Gastroesophageal sphincter (tissue), 4 donors: ENCODE measurements at regions not wholly inside any gene's neighbourhood (a gene's known extent, or its start where the extent isn't known, plus 50 kb on each side); places are given as distances from the start of the nearest gene placed in this dataset.

Experiments
- ATAC-seq: fragments of 150-250 bp; one replicate; pipeline ENCODE4 v1.9.1; 2016; ENCODE audit warnings: mild to moderate bottlenecking, moderate library complexity
- H3K27ac ChIP-seq, 4 donors: fragments of 200-600 bp; sonication (generic) in 3 of 4; 1 replicate in 3 of 4; 2 replicates in 1 of 4; pipeline ENCODE4 v1.5.1; 2016 to 2019
- H3K27me3 ChIP-seq: fragments of 200-600 bp; sonication (generic); one replicate; pipeline ENCODE4 v1.5.1; 2019
- H3K36me3 ChIP-seq, 2 donors: fragments of 200-600 bp; sonication (generic); one replicate each; pipeline ENCODE4 v1.5.1; 2019; ENCODE audit warnings: control low read depth in 1 of 2
- H3K4me1 ChIP-seq, 3 donors: fragments of 200-600 bp; sonication (generic); 1 replicate in 2 of 3; 2 replicates in 1 of 3; pipeline ENCODE4 v1.5.1; 2016 to 2019; ENCODE audit warnings: control low read depth in 2 of 3
- H3K4me3 ChIP-seq, 2 donors: fragments of 200-600 bp; sonication (generic); one replicate each; pipeline ENCODE4 v1.5.1; 2019; ENCODE audit warnings: mild to moderate bottlenecking in 1 of 2, moderate library complexity in 1 of 2
- H3K9me3 ChIP-seq, 3 donors: fragments of 200-600 bp; sonication (generic); one replicate each; pipeline ENCODE4 v1.5.1; 2017 to 2019; ENCODE audit warnings: control low read depth in 2 of 3
- EP300 ChIP-seq: sonication (generic); formaldehyde crosslinking; IDR thresholded peaks from one replicate; pipeline ENCODE4 v1.6.1; 2017; ENCODE audit warnings: antibody characterized with exemption, mild to moderate bottlenecking
- POLR2A ChIP-seq, 2 donors: fragments of 450-650 bp; IDR thresholded peaks; one replicate each; pipeline ENCODE4 v1.6.1; 2017; ENCODE audit warnings: antibody characterized with exemption in 2 of 2, mild to moderate bottlenecking in 2 of 2, moderate library complexity in 1 of 2
- POLR2AphosphoS5 ChIP-seq: sonication (generic); formaldehyde crosslinking; IDR thresholded peaks from one replicate; pipeline ENCODE4 v1.6.1; 2017; ENCODE audit warnings: antibody characterized with exemption
- WGBS, 2 donors: methylation state at CpG; one replicate each; pipeline ENCODE4 v1.1.5; 2018; ENCODE audit warnings: low coverage in 1 of 2; 5-methylcytosine and 5-hydroxymethylcytosine counted together
- TF ChIP-seq, protein P1 (sequence below), 4 experiments: fragments of 200-600 bp in 2 of 4; fragments of 450-650 bp in 2 of 4; sonication (generic) in 1 of 4; IDR thresholded peaks; one replicate each; pipeline ENCODE4 v1.5.1; 2017 to 2019; ENCODE audit warnings: antibody characterized with exemption in 4 of 4, mild to moderate bottlenecking in 2 of 4, moderate library complexity in 2 of 4

- Histone ChIP-seq H3K4me1 (no peaks in the 10 kb centered on the region), H3K27me3 (no peaks in the 10 kb centered on the region), H3K36me3 (no peaks in the 10 kb centered on the region), H3K4me3 (no peak overlapping the region), H3K27ac (no peak overlapping the region), H3K9me3 (no peaks in the 10 kb centered on the region)
- TF ChIP-seq POLR2A (IDR thresholded peaks at IDR 0.05) (no peak), POLR2AphosphoS5 (no peak), EP300 (no peak)
- TF ChIP-seq, protein P1, sequence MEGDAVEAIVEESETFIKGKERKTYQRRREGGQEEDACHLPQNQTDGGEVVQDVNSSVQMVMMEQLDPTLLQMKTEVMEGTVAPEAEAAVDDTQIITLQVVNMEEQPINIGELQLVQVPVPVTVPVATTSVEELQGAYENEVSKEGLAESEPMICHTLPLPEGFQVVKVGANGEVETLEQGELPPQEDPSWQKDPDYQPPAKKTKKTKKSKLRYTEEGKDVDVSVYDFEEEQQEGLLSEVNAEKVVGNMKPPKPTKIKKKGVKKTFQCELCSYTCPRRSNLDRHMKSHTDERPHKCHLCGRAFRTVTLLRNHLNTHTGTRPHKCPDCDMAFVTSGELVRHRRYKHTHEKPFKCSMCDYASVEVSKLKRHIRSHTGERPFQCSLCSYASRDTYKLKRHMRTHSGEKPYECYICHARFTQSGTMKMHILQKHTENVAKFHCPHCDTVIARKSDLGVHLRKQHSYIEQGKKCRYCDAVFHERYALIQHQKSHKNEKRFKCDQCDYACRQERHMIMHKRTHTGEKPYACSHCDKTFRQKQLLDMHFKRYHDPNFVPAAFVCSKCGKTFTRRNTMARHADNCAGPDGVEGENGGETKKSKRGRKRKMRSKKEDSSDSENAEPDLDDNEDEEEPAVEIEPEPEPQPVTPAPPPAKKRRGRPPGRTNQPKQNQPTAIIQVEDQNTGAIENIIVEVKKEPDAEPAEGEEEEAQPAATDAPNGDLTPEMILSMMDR (IDR thresholded peaks at IDR 0.05): no peak
- ATAC-seq: no peak
- 43 to 70% methylated on average over 1 to 3 of the region's 3 CpGs for WGBS, 2 donors
Measured at GRCh38 chr2:22795287-22795866, 589.6 kb upstream of the KLHL29 start.

DNA sequence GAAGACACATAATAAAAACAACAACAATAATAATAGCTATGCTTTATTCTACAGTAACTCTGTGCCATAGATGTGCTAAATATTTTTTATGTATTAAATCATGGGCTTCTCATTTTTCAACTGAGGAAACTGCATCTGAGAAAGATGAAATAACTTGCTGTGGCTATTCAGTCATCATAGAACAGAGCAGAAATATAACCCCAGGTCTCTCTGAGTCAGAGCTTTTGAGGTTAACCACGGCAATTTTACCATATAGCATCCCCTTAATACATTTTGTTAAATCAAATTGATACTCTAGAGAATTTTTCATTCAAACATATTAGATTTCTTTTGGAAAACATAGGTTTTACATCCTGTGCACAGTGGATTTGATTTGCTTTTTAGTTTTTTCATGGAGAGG, 586.6 kb upstream of the KLHL29 start:
- no peaks in the 10 kb centered on the region for H3K4me1 ChIP-seq
- TF ChIP-seq EP300 (no peak), POLR2A (IDR thresholded peaks at IDR 0.05) (no peak), POLR2AphosphoS5 (no peak)
- TF ChIP-seq, protein P1 (IDR thresholded peaks at IDR 0.05): no peak
- 73 to 86% methylated on average over 1 of the region's 1 CpG for WGBS, 2 donors
- no peaks in the 10 kb centered on the region for H3K27me3 ChIP-seq
- H3K27ac ChIP-seq: no peak overlapping the region
- H3K9me3 ChIP-seq: no peaks in the 10 kb centered on the region
- H3K4me3 ChIP-seq: no peak overlapping the region
- ATAC-seq: no peak
- H3K36me3 ChIP-seq: no peaks in the 10 kb centered on the region

GRCh38 chr2:22800412-22800811, 584.6 kb upstream of the KLHL29 start:
- peaks cover 0 to 13% (median 0%) of the 10 kb centered on the region in 3 donors for H3K9me3 ChIP-seq
- no peak overlapping the region for H3K4me3 ChIP-seq
- 83% methylated on average over 1 of the region's 1 CpG; no CpG with 5 or more reads in 1 of the 2 donors for WGBS, 2 donors
- no peak overlapping the region for H3K27ac ChIP-seq
- TF ChIP-seq, protein P1 (IDR thresholded peaks at IDR 0.05): no peak
- H3K27me3 ChIP-seq: no peaks in the 10 kb centered on the region
- H3K4me1 ChIP-seq: no peaks in the 10 kb centered on the region
- ATAC-seq: no peak
- H3K36me3 ChIP-seq: no peaks in the 10 kb centered on the region

GRCh38 chr2:22801071-22801470, 583.9 kb upstream of the KLHL29 start:
- H3K4me1 ChIP-seq: no peaks in the 10 kb centered on the region

GRCh38 chr2:22801970-22802369, 583.0 kb upstream of the KLHL29 start:
- no peak for TF ChIP-seq POLR2AphosphoS5
- no peak for TF ChIP-seq EP300
- no peak for TF ChIP-seq POLR2A (IDR thresholded peaks at IDR 0.05)
- TF ChIP-seq, protein P1 (IDR thresholded peaks at IDR 0.05): no peak
- H3K4me3 ChIP-seq: no peak overlapping the region
- WGBS, 2 donors: 36 to 53% methylated on average over 5 of the region's 5 CpGs
- no peak overlapping the region for H3K27ac ChIP-seq
- ATAC-seq: no peak
- H3K9me3 ChIP-seq: peaks cover 0 to 22% (median 0%) of the 10 kb centered on the region in 3 donors
- H3K36me3 ChIP-seq: no peaks in the 10 kb centered on the region
- H3K27me3 ChIP-seq: no peaks in the 10 kb centered on the region
- no peaks in the 10 kb centered on the region for H3K4me1 ChIP-seq

More at GRCh38 chr2:22801071-22801470, 583.9 kb upstream of the KLHL29 start:
- Histone ChIP-seq H3K36me3 (no peaks in the 10 kb centered on the region), H3K27me3 (no peaks in the 10 kb centered on the region), H3K9me3 (peaks cover 0 to 18% (median 0%) of the 10 kb centered on the region in 3 donors), H3K4me3 (no peak overlapping the region), H3K27ac (no peak overlapping the region)
- ATAC-seq: no peak
- WGBS, 2 donors: 58 to 72% methylated on average over 3 of the region's 3 CpGs
- TF ChIP-seq POLR2A (IDR thresholded peaks at IDR 0.05) (no peak), POLR2AphosphoS5 (no peak), EP300 (no peak)
- TF ChIP-seq, protein P1 (IDR thresholded peaks at IDR 0.05): no peak
